ENCODE measurements at regions not wholly inside any gene's neighbourhood (a gene's known extent, or its start where the extent isn't known, plus 50 kb on each side); places are given as distances from the start of the nearest gene placed in this dataset.

DNA sequence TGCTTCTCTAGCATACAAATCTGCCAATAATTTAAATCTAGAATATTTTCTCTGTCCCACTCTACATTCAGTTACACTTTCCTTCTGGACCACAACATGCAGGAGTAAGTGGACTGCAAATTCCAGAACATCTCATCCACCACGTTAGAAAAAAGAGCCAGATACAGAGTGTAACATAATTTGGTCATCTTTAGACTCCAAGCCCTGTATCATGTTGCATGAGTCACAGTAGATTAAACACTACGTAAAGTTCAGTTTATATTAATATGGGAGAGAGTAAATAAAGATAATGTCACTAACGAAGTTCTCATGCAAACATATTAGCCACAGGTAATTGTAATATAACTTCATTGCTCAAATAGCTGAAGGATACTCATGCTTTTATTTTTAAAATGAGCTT, 327.0 kb downstream of the C6orf118 start:
- H2AFZ ChIP-seq (ENCODE audit: low read depth, low read length), result no peak overlapping the region
- no peak overlapping the region for H3K4me3 ChIP-seq (ENCODE audit: low read length)
- H4K20me1 ChIP-seq (ENCODE audit: insufficient read depth, low read length), result no peaks in the 10 kb centered on the region
- H3K27me3 ChIP-seq (ENCODE audit: low read depth, low read length), result no peaks in the 10 kb centered on the region
- H3K9ac ChIP-seq (ENCODE audit: low read length), result no peak overlapping the region
- no peaks in the 10 kb centered on the region for H3K9me3 ChIP-seq (ENCODE audit: insufficient read depth, low read length)
- no peaks in the 10 kb centered on the region for H3K79me2 ChIP-seq (ENCODE audit: low read length)
- no peaks in the 10 kb centered on the region for H3K36me3 ChIP-seq (replicated peaks; ENCODE audit: low read depth, low read length)
- H3K4me2 ChIP-seq (ENCODE audit: low read length), result no peak overlapping the region
- H3K4me1 ChIP-seq (ENCODE audit: low read length), result no peaks in the 10 kb centered on the region
- H3K27ac ChIP-seq (ENCODE audit: low read length), result no peak overlapping the region
- no peak for TF ChIP-seq EZH2phosphoT487 (IDR thresholded peaks at IDR 0.05; ENCODE audit: low read depth)
- no peak for TF ChIP-seq CTCF (IDR thresholded peaks at IDR 0.05; ENCODE audit: low read depth, low read length)

DNA sequence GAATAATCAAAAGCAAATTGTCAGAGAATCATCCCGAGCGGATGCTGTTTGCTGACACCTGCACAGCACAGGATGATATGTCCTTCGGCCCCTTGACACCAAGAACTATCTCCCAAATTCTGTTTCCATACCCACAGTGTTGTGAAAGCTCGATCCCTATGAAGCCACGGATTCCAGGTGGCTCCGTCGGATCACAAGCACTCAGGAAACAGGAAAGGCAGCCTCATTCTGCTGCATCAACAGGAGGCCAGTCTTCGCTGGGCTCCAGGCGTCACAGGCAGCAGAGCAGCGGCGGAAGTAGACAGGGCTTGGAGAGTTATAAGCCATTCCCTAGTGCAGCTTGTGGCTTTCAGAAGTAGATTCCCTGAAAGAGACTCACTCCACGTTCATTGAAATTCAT, 342.3 kb downstream of the C6orf118 start:
- H3K4me2 ChIP-seq (ENCODE audit: low read length), result no peak overlapping the region

GRCh38 chr6:164962805-164963204, 346.6 kb downstream of the C6orf118 start:
- Histone ChIP-seq H3K9me3 (ENCODE audit: insufficient read depth, low read length) (no peaks in the 10 kb centered on the region), H2AFZ (ENCODE audit: low read depth, low read length) (no peak overlapping the region), H3K79me2 (ENCODE audit: low read length) (no peaks in the 10 kb centered on the region), H3K27me3 (ENCODE audit: low read depth, low read length) (no peaks in the 10 kb centered on the region), H3K4me3 (ENCODE audit: low read length) (no peak overlapping the region), H3K27ac (ENCODE audit: low read length) (no peak overlapping the region), H3K36me3 (replicated peaks; ENCODE audit: low read depth, low read length) (no peaks in the 10 kb centered on the region), H3K4me2 (ENCODE audit: low read length) (no peak overlapping the region), H3K9ac (ENCODE audit: low read length) (no peak overlapping the region), H4K20me1 (ENCODE audit: insufficient read depth, low read length) (no peaks in the 10 kb centered on the region), H3K4me1 (ENCODE audit: low read length) (no peaks in the 10 kb centered on the region)
- TF ChIP-seq CTCF (IDR thresholded peaks at IDR 0.05; ENCODE audit: low read depth, low read length) (no peak), EZH2phosphoT487 (IDR thresholded peaks at IDR 0.05; ENCODE audit: low read depth) (no peak)

More for the DNA sequence above, 342.3 kb downstream of the C6orf118 start:
- H2AFZ ChIP-seq (ENCODE audit: low read depth, low read length), result no peak overlapping the region
- H3K9me3 ChIP-seq (ENCODE audit: insufficient read depth, low read length), result no peaks in the 10 kb centered on the region
- no peak overlapping the region for H3K27ac ChIP-seq (ENCODE audit: low read length)
- no peaks in the 10 kb centered on the region for H4K20me1 ChIP-seq (ENCODE audit: insufficient read depth, low read length)
- H3K36me3 ChIP-seq (replicated peaks; ENCODE audit: low read depth, low read length), result no peaks in the 10 kb centered on the region
- no peak overlapping the region for H3K4me3 ChIP-seq (ENCODE audit: low read length)
- no peaks in the 10 kb centered on the region for H3K79me2 ChIP-seq (ENCODE audit: low read length)
- H3K4me1 ChIP-seq (ENCODE audit: low read length), result no peaks in the 10 kb centered on the region
- no peak overlapping the region for H3K9ac ChIP-seq (ENCODE audit: low read length)
- no peaks in the 10 kb centered on the region for H3K27me3 ChIP-seq (ENCODE audit: low read depth, low read length)
- TF ChIP-seq CTCF (IDR thresholded peaks at IDR 0.05; ENCODE audit: low read depth, low read length), result no peak
- TF ChIP-seq EZH2phosphoT487 (IDR thresholded peaks at IDR 0.05; ENCODE audit: low read depth), result no peak

- H3K36me3 ChIP-seq (replicated peaks; ENCODE audit: low read depth, low read length), result no peaks in the 10 kb centered on the region
- no peaks in the 10 kb centered on the region for H3K27me3 ChIP-seq (ENCODE audit: low read depth, low read length)
- TF ChIP-seq EZH2phosphoT487 (IDR thresholded peaks at IDR 0.05; ENCODE audit: low read depth) (no peak), CTCF (IDR thresholded peaks at IDR 0.05; ENCODE audit: low read depth, low read length) (no peak)
- no peaks in the 10 kb centered on the region for H4K20me1 ChIP-seq (ENCODE audit: insufficient read depth, low read length)
- H3K9me3 ChIP-seq (ENCODE audit: insufficient read depth, low read length), result no peaks in the 10 kb centered on the region
- no peak overlapping the region for H2AFZ ChIP-seq (ENCODE audit: low read depth, low read length)
- H3K9ac ChIP-seq (ENCODE audit: low read length), result no peak overlapping the region
- no peaks in the 10 kb centered on the region for H3K4me1 ChIP-seq (ENCODE audit: low read length)
- H3K4me3 ChIP-seq (ENCODE audit: low read length), result no peak overlapping the region
- no peak overlapping the region for H3K27ac ChIP-seq (ENCODE audit: low read length)
- H3K79me2 ChIP-seq (ENCODE audit: low read length), result no peaks in the 10 kb centered on the region
- no peak overlapping the region for H3K4me2 ChIP-seq (ENCODE audit: low read length)
These were observed 362.2 kb downstream of the C6orf118 start for GRCh38 chr6:164947164-164947563.
